HG02970 (cell line): ENCODE measurements at regions not wholly inside any gene's neighbourhood (a gene's known extent, or its start where the extent isn't known, plus 50 kb on each side); places are given as distances from the start of the nearest gene placed in this dataset.

ENCODE experiments used
- ATAC-seq: cut with Tn5 transposase; IDR thresholded peaks from one replicate; pipeline ENCODE4 v1.9.1; 2021; ENCODE audit warnings: mild to moderate bottlenecking, moderate library complexity, moderate number of reproducible peaks; ENCODE audit not compliant: unreplicated experiment, low FRiP score

DNA sequence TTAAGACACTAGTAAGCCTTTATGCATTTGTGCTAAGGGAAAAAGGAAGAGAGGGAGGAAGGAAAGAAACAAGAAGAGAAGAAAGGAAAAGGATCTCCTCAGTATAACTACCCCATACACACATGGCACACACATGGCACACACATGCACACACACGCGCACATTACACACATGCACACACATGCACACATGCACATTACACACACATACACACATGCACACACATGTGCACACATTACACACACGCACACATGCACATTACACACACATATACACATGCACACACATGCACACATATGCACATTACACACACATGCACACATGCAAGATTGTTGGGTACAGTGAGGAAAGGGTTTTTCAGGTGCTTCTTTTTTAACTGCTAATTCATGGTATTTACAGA is 311.2 kb downstream of the SKIDA1 start:
- ATAC-seq: no peak

DNA sequence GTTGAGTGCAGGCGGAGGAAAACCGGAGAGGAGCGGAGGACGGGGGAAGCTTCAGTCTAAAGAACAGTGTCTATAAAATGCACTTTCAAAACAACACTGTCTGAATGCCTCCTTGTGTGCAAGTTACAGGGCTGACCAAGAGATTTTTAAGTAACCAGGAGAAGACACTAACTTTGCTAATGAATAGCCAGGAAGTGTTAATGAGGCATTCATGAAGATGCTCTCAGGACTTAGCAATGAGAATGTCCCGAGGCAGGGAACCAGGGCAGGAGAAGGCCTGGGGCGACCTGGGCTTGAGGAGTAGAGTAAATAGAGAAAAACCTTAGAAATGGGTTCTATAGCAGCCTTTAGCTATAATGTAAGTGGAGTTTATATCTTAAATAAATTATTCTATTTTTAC is 312.1 kb downstream of the SKIDA1 start:
- ATAC-seq: no peak

DNA sequence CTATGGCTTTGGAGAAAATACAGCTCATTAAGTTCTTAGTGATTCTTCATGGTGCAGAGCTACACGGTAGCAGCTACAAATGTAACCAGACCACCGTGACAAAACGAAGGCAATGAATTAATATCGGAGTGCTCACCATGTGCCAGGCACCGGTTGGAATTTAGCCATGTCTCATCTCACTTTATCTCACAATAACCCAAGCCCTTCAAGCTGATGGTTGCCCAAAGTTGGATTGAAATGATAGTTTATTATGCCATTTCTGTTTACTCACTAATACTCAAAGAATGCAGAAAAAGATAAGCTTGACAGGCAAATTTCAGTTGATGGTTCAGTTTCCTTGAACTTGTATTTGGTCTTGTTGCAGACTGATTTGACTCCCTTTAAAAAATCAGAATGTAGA is 312.6 kb downstream of the SKIDA1 start:
- ATAC-seq: no peak

DNA sequence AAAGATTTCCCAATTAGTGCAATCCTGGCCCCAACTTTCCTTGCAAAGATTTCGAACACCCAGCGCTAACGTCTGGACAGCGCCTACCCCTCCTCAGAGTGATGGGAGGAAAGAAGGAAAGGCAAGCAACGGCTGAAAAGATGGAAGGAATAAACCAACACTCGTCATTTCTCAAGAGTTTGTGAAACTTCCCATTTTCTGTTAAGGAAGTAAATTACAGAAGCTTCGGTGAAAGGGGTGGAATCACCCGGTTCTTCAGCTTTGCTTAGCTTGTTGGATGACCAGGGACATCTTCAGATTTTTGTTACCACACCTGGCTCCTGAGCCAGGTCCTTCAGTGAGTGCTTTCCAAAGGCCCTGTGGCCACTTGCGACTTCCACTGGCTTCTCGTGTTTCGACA is 313.1 kb downstream of the SKIDA1 start:
- no peak for ATAC-seq

DNA sequence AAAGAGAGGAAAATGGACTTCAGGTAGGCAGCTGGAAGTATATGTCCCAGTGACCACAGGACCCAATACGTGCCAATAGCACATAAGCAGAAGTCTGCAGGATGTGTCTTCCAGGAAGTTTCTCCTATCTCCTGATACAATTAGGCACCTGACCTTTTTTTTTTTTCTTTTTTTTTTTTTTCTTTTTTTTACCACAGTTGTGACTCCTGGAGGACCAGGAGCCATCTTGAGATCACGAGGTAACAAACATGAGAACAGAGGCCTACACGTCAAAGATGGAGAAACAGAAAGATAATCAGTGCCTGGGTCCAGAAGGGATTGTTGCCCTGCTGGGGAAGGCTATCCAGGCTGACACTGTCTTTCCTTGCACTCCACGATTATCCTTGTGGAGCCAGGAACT is 312.4 kb upstream of the NEBL start:
- ATAC-seq: no peak

DNA sequence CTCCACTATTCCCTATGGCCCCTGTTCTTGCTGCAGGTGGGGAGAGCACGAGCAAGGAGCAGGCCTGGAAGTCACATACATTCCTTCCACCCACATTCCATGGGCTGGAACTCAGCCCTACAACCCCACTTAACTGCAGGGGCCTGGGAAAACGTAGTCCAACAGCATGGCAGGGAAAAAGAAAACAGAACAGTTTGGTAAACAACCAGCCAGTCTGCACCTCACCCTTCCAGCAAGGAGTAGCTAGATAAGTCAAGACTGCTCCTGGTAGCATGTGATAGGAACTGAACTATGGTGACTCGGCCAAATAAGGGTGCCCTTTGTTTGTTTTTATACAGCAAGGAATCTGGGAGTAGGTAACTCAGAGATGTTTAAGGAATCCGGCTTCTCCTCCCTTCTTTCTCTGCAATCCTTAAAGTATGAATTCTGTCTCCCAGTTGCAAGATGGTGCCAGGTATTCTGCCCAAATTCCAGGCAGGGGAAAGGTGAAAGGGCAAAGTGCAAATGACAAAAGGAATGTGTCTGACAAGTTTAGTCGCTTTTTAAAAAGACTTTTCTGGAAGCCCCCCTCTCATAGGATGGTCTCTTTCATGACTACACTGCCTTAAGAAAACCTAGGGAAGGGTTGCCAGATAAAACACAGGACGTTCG is 311.7 kb upstream of the NEBL start:
- no peak for ATAC-seq

DNA sequence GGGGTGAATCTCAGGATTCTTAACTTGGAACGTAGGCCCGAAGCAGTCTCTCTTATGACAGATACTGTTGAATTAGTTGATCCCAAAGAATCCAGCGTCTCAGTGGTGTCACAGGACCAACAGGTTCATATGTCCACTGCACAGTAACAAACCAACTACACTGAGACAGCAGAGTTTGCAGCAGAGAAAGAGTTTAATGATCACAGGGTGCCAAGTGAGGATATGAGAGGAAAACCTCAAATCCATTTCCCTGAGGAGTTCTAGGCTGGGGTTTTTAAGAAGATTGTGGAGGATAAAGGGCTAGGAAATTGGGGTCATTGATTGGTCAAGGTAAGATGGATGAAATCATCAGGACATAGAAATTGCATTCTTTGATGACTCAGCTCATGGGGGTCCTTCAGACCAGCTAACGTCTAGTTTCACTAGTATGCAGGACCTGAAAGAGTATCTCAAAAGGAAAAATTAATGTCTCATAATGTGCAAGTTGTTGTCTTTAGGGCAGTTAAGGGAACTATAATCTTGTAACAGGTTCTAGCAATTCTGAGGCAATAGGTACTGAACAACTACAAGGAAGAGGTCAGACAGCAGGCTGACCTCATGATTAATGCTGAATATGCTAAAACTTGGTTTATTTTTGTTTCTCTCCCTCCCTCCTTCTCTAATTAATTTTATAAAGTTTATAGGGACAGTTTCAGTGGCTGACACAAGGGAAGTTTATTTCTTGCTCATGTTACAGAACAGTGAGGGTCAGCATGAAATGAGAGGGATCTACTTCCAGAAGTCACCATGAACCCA is 310.9 kb upstream of the NEBL start:
- ATAC-seq: no peak

DNA sequence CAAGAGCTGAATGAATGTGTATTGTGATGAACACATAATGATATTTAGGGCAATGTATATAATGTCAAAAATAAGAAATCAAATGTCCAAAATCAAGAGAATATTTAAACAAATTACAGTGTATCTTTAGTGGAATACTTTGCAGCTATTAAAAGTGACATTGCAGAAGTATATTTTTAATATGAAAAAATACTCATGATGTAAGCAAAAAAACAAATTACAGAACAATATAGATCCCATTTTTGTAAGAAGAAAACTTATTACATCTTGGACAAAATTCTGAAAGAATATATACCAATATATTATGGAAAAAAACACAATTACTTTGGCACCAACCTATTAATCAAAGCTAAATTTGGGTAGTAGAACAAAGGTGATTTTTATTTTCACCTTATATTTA is 308.2 kb upstream of the NEBL start:
- ATAC-seq: no peak

DNA sequence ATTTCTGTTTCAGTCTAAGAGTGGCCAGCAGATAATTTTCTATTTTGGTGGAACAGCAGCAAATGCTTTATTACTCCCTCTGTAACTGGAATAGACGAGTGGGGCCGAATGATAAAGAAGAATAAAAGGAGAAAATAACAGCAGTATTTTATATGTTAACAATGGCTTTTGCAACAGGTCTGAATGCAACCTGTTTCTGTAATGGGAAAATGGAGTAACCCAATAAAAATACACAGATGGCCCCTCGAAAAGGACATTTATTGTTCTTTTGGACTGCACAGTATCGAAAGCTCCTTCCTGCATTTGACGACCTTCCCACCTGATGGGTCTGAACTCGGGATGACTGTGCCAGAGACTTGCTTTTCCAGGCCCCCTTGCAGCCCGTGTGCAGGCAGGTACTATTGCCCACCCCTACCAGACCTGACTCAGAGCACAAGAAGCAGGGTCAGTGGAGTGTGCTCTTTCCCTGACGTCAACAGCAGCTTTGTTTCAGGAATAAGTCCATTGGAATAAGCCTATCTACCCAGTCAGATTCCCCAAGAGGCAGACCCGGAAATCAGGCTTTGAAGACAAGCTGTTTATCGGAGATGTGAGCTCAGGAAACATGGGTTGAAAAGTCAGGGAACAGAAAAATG is 306.5 kb upstream of the NEBL start:
- ATAC-seq: no peak

DNA sequence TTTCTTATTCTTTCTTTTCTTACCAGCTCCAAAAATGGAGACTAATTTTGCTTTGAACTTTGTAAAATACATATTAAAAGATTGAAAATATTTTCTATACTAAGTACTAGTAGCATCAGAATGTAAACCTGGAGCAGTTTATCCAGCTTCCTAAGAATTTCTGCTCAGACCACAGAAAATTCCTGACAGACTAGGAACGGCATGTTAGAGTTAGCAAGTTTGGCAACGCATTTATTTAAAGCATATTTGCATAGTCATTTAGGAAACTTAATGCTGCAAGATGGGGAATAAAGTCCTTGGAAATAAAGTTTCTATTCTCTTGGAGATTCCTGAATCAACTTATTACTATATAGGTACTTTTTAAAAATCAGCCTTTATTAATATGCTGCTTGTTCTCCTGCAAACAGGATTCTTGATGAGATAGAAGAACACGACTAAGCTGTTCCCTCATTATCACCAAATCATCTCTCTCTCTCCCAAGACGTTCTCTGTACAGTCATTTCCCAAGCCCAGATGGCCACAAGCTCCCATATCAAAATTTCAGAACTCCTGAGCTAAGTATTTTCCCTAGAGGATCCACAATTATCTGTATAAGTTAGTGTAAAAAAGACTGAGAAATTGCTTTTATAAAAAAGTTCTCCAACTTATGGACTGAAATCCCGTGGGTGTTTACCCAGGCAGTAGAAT is 305.8 kb upstream of the NEBL start:
- ATAC-seq: no peak

DNA sequence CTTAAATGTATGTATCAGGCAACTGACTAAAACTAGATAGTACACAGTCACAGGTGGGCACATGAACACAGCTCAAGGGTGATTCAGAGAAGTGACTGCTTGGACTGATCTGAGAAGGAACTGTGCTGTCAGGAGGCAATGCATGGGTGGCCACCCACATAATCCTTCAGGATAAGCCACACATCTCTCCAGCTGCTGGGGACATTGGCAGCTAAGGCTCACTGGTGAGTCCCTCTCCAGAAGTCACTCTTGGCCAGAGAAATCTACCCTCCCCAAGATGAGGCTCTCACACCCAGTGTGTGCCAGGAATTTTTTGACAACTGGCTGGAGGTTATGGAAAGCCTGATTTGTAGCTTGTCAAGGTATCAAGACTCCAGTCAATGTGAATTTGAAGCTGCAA is 302.4 kb upstream of the NEBL start:
- ATAC-seq: no peak

DNA sequence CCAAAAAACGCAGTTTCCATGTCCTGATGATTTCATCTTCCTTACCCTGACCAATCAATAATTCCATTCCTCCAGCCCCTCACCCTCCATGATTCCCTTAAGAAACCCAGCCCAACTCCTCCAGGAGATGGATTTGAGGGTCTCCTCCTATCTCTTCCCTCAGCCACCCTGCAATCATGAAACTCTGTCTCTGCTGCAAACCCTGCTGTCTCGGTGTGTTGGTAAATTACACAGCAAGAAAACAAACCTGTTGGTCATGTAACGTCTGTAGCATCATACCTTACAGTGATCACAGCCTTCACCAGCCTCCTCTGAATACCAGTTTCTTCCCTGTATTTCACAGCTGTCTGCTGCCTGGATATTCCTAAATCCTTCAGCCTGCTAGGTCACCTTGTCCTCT is 300.7 kb upstream of the NEBL start:
- ATAC-seq: no peak

DNA sequence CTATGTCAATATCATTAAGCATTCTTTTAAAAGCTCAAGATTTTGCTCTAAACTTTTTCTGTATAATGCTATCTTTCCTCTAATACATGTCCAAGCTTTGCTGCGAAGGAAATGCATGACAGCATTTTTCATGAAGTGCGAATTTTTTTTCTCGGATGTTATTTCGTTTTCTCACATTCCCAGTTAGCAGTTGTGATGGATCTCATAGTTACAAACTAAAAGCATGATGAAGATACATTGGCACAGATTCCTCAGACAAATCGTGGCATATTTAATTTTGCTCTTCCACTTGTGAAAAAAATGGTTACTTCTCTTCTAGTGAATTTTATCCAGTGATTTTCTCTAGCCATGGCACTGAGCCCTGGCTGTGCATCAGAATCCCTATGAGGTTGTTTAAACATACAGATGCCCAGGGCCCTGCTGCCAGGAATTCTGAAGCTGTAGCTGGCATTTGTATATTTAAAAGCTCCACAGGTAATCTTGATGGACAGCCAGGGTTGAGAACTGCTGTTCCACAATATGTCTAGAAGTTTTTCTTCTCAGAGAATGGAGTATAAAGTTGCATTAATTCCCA is 299.8 kb upstream of the NEBL start:
- no peak for ATAC-seq

DNA sequence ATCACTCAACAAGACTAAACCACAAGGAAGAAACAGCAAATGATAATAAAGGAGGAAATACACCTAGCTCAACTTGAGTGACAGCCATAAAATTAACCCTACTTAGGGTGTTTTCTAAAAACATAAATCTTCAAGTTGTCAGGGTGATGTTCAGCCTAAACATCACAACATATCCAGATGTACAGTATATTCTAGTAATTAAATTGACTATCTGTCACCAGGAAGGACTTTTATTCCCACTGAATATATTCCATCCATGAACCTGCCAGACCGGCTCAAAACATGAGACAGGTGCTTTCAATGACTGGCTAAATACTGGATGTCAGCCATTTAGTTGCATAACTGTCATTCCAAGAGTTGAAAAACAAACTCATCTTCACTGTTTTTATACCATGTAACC is 298.1 kb upstream of the NEBL start:
- no peak for ATAC-seq

DNA sequence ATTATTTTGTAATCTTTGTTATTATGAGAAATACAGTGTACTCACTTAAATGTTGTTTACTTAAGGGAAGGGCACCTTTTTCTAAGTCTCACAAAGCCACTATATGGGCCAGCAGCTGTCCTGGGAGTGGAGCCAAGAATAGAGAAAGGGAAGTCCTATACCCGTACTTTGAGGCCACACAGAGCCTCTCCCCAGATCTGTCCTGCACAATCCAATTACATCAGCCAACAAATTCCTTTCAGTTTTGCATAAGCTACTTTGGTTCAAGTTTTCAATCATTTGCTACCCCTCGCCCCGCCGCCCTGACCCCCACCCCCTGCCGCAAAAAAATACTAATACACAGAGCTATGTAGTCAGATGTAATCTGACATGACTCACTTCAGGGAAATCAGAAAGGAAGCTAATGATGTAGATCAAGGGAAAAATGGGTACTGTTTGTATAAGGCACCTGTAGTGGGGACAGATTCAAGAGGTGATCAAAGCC is 297.4 kb upstream of the NEBL start:
- ATAC-seq: no peak

DNA sequence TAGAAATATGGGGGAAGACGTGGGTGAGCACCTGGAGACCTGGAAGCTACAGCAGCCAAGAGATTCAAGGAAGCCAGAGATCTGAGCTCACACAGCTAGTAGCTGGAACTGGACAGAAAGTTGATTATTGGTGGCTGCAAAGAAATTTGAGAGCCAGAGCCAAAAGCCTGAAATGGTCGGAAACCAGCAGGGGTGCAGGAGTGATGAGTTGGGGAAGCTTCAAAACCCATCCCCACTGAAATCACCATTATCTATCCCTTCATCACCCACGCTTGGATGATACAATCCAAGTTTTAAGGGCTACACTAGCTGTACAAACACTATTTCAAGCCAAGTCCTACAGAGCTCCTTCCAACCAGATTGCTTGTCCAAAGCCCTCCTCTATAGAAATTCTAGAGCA is 296.1 kb upstream of the NEBL start:
- ATAC-seq: no peak

DNA sequence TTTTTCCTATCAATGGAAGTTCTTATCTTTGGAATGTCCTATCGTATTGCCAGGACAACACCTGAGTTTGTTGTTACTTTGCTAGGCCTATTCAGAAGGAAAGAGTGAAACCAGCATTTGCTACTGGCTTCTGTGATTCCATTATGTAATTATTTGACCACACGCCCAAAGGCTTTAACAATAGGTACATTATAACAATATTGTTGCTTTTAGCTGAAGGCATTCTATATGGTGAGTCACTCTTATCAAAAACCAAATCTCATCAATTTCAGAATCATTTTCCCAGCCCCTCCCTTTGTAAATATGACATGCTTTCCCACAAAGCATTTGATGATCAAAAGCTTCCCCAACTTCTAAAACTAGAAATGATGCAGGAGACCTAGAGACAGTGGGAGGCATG is 294.4 kb upstream of the NEBL start:
- ATAC-seq: no peak

DNA sequence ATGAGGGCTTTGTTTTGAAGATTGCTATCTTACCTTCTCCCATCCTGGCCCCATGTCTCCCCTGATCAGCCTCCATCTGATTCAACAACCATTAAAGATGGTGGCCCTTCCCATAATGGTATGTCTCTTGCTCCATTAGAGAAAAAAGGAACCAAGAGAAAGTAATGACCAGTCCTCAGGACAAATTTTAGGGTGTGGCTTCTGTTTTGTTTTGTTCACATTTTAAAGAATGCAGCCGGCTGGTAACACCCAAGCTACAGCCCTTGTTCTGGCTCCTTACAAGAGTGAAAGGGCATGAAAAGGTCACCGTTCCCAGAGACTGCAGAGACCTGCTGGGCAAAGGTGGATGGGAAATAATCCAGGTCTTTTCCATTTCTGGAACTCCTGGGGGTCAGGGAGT is 287.9 kb upstream of the NEBL start:
- ATAC-seq: no peak

DNA sequence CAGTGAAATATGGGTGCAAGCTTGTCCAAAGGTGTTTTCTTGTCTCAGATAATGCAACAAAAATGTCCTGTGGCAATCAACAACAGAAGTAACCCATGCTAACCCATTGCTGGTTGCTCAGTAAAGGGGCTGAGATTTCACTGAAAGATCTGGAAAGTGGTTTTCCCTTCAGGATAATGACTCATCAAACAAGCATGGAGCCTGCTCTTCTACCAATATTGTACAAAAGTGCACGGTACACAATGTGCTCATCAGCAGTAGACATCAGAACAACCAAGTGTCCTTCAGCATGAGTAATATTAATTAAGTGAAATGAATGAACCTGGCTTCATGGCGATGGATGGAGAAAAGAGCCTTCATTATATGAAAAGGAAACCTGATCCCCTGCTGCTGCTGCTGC is 287.1 kb upstream of the NEBL start:
- no peak for ATAC-seq

DNA sequence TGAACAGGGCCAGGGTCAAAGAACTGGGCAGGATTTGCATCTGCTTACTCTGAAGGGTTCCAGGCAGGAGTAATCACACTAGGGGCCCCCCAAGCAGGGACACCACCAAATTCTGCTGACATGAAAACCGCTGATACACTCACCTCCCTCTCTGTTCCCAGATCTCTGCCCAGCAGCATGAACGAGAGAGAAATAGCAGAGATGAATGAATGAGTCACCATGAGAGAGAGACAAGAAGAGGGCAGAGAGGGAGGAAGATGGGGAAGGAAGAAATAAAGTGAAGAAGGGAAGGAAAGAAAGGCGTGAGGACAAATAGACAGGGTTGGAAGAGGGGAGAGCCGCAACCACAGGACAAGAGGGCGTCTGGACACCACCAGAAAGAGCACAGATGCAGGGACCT is 285.9 kb upstream of the NEBL start:
- ATAC-seq: no peak

DNA sequence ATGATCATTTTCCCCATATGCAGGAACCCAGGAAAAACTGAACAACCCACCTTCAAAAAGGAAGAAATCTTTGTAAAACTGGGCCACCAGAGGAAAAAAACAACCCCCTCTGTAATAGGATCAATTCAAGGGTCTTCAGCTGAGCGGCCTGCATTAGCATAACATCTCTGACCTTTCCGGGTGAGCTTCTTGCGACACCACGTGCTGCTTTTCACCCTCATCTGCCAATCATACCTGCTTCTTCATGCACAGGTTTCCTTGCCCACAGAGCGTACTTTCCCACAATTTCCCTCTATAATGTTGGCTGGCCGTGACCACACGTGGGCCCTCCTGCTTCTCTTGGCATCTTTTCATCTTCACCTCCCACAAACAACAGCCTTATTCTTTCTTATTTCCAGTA is 284.3 kb upstream of the NEBL start:
- no peak for ATAC-seq
